Hepatocyte (in vitro differentiated cells): ENCODE measurements at regions not wholly inside any gene's neighbourhood (a gene's known extent, or its start where the extent isn't known, plus 50 kb on each side); places are given as distances from the start of the nearest gene placed in this dataset.

Experiments
- DNase-seq: peaks from one replicate; pipeline ENCODE4 v3.0.0-alpha.2; 2016; ENCODE audit warnings: low spot score
- H2AFZ ChIP-seq: fragments of 200-600 bp; sonication (generic); 2 replicates; pipeline ENCODE4 v1.6.0; 2016; ENCODE audit warnings: antibody characterized with exemption, mild to moderate bottlenecking
- H3K27ac ChIP-seq: fragments of 200-600 bp; sonication (generic); 2 replicates; pipeline ENCODE4 v1.5.1; 2016; ENCODE audit warnings: mild to moderate bottlenecking
- H3K27me3 ChIP-seq: fragments of 200-600 bp; sonication (generic); 2 replicates; pipeline ENCODE4 v1.6.1; 2016
- H3K36me3 ChIP-seq: fragments of 200-600 bp; sonication (generic); replicated peaks from 2 replicates; pipeline ENCODE4 v1.5.1; 2016; ENCODE audit warnings: low read depth; ENCODE audit not compliant: insufficient read depth
- H3K4me1 ChIP-seq: fragments of 200-600 bp; sonication (generic); 2 replicates; pipeline ENCODE4 v1.5.1; 2016; ENCODE audit warnings: mild to moderate bottlenecking, moderate library complexity; ENCODE audit not compliant: insufficient read depth
- H3K4me2 ChIP-seq: fragments of 200-600 bp; sonication (generic); 2 replicates; pipeline ENCODE4 v1.6.0; 2016
- H3K4me3 ChIP-seq: fragments of 200-600 bp; sonication (generic); 2 replicates; pipeline ENCODE4 v1.5.1; 2016; ENCODE audit warnings: mild to moderate bottlenecking
- H3K79me2 ChIP-seq: fragments of 200-600 bp; sonication (generic); 2 replicates; pipeline ENCODE4 v1.6.0; 2017; ENCODE audit warnings: mild to moderate bottlenecking
- H3K9me2 ChIP-seq: fragments of 200-600 bp; sonication (generic); replicated peaks from 2 replicates; pipeline ENCODE4 v1.6.0; 2017; ENCODE audit warnings: mild to moderate bottlenecking; ENCODE audit not compliant: insufficient read depth
- H3K9me3 ChIP-seq: fragments of 200-600 bp; sonication (generic); 2 replicates; pipeline ENCODE4 v1.5.1; 2016; ENCODE audit warnings: low read depth, mild to moderate bottlenecking
- H4K20me1 ChIP-seq: fragments of 200-600 bp; sonication (generic); 2 replicates; pipeline ENCODE4 v1.6.0; 2016; ENCODE audit warnings: mild to moderate bottlenecking; ENCODE audit not compliant: insufficient read depth, poor library complexity, severe bottlenecking
- CTCF ChIP-seq: fragments of 200-600 bp; sonication (generic); IDR thresholded peaks from 2 replicates; pipeline ENCODE4 v1.5.1; 2016; ENCODE audit warnings: antibody characterized with exemption, mild to moderate bottlenecking; ENCODE audit not compliant: poor library complexity
- EZH2 ChIP-seq: fragments of 200-600 bp; sonication (generic); IDR thresholded peaks from 2 replicates; pipeline ENCODE4 v1.6.1; 2016; ENCODE audit warnings: antibody characterized with exemption, mild to moderate bottlenecking, borderline replicate concordance
- EZH2phosphoT487 ChIP-seq: fragments of 200-600 bp; sonication (generic); IDR thresholded peaks from one replicate; pipeline ENCODE4 v1.6.1; 2018; ENCODE audit warnings: antibody characterized with exemption, mild to moderate bottlenecking, low read depth, moderate library complexity; ENCODE audit not compliant: unreplicated experiment, severe bottlenecking
- WGBS: methylation state at CpG from one replicate; pipeline ENCODE4 v1.1.6; 2016; ENCODE audit warnings: low lambda C conversion rate; ENCODE audit errors: missing lambda C conversion rate; 5-methylcytosine and 5-hydroxymethylcytosine counted together

DNA sequence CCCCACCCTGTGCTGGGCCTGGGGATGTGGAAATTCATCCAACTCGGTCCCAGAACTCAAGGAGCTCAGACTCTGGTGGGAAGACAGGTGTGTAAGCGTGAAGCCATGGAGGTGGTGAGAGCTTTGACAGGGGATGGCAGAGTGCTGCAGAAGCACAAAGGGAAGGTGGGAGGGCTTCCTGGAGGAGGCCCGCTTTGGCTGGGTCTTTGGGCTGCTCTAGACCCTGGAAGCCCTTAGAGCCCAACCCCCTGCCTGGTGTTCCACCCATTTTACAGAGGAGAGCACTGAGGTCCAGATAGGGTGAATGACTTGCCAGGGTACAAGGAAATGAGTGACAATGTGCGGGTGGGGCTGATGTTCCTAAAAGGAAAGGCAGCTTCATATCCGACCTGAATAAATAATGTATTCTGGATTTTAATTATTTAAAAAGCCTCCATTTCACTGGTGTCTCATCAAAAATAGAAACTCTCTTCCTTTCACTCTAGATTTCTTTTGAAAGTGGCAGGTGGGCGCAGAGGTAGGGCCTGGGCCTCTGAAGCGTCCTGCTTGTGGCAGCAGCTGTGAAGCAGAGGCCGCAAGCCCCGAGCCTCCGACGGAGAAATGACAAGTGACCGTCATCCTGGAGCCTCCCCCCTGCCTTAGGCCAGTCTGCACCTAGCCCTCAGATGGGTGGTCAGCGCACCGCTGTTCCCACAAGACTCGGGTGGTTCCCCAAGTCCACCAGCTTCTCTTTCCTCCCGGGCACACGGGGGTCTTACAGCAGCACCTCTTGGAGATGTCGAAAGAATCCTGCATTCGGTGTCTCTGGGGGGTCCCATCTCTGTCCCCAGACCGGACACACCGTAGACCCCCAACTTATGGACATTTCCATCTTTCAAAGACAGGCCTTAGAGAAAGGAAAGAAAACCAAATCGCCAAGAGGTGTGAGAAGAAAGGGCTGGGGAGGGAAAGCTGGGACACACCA lies 71.0 kb upstream of the TAF1B start:
- peaks cover 4% of the 10 kb centered on the region for H3K4me1 ChIP-seq
- H3K27ac ChIP-seq = no peak overlapping the region
- no peak overlapping the region for H2AFZ ChIP-seq
- H3K4me3 ChIP-seq = no peak overlapping the region
- H3K27me3 ChIP-seq = no peaks in the 10 kb centered on the region
- no peaks in the 10 kb centered on the region for H4K20me1 ChIP-seq
- no peaks in the 10 kb centered on the region for H3K79me2 ChIP-seq
- DNase-seq = no peak
- WGBS = 95% methylated on average over 22 of the region's 22 CpGs
- TF ChIP-seq CTCF = no peak
- no peak for TF ChIP-seq EZH2phosphoT487
- no peak for TF ChIP-seq EZH2
- no peaks in the 10 kb centered on the region for H3K9me3 ChIP-seq
- no peaks in the 10 kb centered on the region for H3K36me3 ChIP-seq
- no peak overlapping the region for H3K4me2 ChIP-seq
- no peaks in the 10 kb centered on the region for H3K9me2 ChIP-seq

GRCh38 chr2:9772999-9773902 lies 70.0 kb upstream of the TAF1B start:
- no peak overlapping the region for H3K27ac ChIP-seq
- no peaks in the 10 kb centered on the region for H3K9me2 ChIP-seq
- 84% methylated on average over 23 of the region's 23 CpGs for WGBS
- no peak for TF ChIP-seq CTCF
- TF ChIP-seq EZH2phosphoT487 = no peak
- no peak for TF ChIP-seq EZH2
- H4K20me1 ChIP-seq = no peaks in the 10 kb centered on the region
- no peaks in the 10 kb centered on the region for H3K79me2 ChIP-seq
- peaks cover 4% of the 10 kb centered on the region for H3K4me1 ChIP-seq
- no peaks in the 10 kb centered on the region for H3K36me3 ChIP-seq
- H3K4me3 ChIP-seq = no peak overlapping the region
- H3K27me3 ChIP-seq = no peaks in the 10 kb centered on the region
- H3K9me3 ChIP-seq = no peaks in the 10 kb centered on the region
- H3K4me2 ChIP-seq = no peak overlapping the region
- no peak for DNase-seq
- no peak overlapping the region for H2AFZ ChIP-seq

- Histone ChIP-seq H3K27me3 (no peaks in the 10 kb centered on the region), H3K79me2 (no peaks in the 10 kb centered on the region), H4K20me1 (no peaks in the 10 kb centered on the region), H3K4me1 (peaks cover 4% of the 10 kb centered on the region), H3K9me2 (no peaks in the 10 kb centered on the region), H3K9me3 (no peaks in the 10 kb centered on the region), H3K4me2 (no peak overlapping the region), H3K27ac (no peak overlapping the region), H3K36me3 (no peaks in the 10 kb centered on the region), H2AFZ (no peak overlapping the region), H3K4me3 (no peak overlapping the region)
- 70% methylated on average over 3 of the region's 3 CpGs for WGBS
- no peak for DNase-seq
- TF ChIP-seq CTCF (no peak), EZH2phosphoT487 (no peak), EZH2 (no peak)
These were observed 69.4 kb upstream of the TAF1B start for GRCh38 chr2:9773903-9774239.
